Upper lobe of left lung (tissue), 4 donors: ENCODE measurements at regions not wholly inside any gene's neighbourhood (a gene's known extent, or its start where the extent isn't known, plus 50 kb on each side); places are given as distances from the start of the nearest gene placed in this dataset.

Experiments used
- POLR2A ChIP-seq, 4 donors: fragments of 450-650 bp; IDR thresholded peaks; one replicate each; pipeline ENCODE4 v1.5.1; 2016 to 2017; ENCODE audit warnings: antibody characterized with exemption in 4 of 4, mild to moderate bottlenecking in 2 of 4
- TF ChIP-seq, protein P1 (sequence below), 6 experiments: fragments of 450-650 bp in 4 of 6; fragments of 200-600 bp in 2 of 6; sonication (generic) in 2 of 6; IDR thresholded peaks; one replicate each; pipeline ENCODE4 v1.5.1; 2016 to 2019; ENCODE audit warnings: antibody characterized with exemption in 6 of 6

DNA sequence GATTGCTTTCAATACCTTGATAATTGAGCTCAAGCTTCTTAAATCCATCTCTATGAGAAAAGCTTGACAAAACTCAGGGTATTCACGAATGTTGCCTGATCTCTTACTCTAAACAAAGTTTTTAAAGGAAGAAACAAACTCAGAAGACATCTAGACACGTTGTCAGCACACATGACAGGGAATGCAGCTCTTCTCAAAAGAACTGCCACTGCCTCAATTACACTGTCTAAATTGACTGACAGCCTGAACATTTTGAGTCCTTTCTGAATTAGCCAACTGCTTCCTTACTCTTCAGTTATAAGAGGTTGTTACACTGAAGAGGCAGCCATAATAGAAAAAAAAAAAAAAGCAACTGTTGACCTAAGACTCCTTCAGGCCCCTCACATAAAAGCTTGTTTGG is 1646.7 kb upstream of the B3GALT2 start:
- TF ChIP-seq, protein P1, sequence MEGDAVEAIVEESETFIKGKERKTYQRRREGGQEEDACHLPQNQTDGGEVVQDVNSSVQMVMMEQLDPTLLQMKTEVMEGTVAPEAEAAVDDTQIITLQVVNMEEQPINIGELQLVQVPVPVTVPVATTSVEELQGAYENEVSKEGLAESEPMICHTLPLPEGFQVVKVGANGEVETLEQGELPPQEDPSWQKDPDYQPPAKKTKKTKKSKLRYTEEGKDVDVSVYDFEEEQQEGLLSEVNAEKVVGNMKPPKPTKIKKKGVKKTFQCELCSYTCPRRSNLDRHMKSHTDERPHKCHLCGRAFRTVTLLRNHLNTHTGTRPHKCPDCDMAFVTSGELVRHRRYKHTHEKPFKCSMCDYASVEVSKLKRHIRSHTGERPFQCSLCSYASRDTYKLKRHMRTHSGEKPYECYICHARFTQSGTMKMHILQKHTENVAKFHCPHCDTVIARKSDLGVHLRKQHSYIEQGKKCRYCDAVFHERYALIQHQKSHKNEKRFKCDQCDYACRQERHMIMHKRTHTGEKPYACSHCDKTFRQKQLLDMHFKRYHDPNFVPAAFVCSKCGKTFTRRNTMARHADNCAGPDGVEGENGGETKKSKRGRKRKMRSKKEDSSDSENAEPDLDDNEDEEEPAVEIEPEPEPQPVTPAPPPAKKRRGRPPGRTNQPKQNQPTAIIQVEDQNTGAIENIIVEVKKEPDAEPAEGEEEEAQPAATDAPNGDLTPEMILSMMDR (IDR thresholded peaks at IDR 0.05), result no peak
- no peak for TF ChIP-seq POLR2A (IDR thresholded peaks at IDR 0.05)
